Keratinocyte (primary cell): ENCODE measurements at regions not wholly inside any gene's neighbourhood (a gene's known extent, or its start where the extent isn't known, plus 50 kb on each side); places are given as distances from the start of the nearest gene placed in this dataset.

ENCODE experiments used
- DNase-seq: peaks from one replicate; pipeline ENCODE4 v3.0.0-alpha.2; 2011; ENCODE audit warnings: low read depth, missing footprints, low spot score
- FAIRE-seq: peaks from 2 replicates; lab custom pipeline; 2011; peaks lifted over from hg19 to GRCh38; lab: Jason Lieb, UNC
- H2AFZ ChIP-seq: 2 replicates; pipeline ENCODE4 v1.6.0; 2012; ENCODE audit warnings: low read length, control low read depth, inconsistent platforms; ENCODE audit not compliant: control insufficient read depth
- H3K27ac ChIP-seq: 2 replicates; pipeline ENCODE4 v1.5.1; 2011; ENCODE audit warnings: low read length; ENCODE audit not compliant: control insufficient read depth, insufficient read depth
- H3K27me3 ChIP-seq: 3 replicates; pipeline ENCODE4 v1.6.0; 2011; ENCODE audit warnings: low read length; ENCODE audit not compliant: control insufficient read depth, insufficient read depth; ENCODE audit errors: extremely low read depth
- H3K36me3 ChIP-seq, 2 experiments: 2 replicates in 1 of 2; 3 replicates in 1 of 2; pipeline ENCODE4 v1.5.1; 2011; ENCODE audit warnings: low read length in 2 of 2, mild to moderate bottlenecking in 1 of 2; ENCODE audit not compliant: control insufficient read depth in 2 of 2, insufficient read depth in 2 of 2; ENCODE audit errors: extremely low read depth in 1 of 2
- H3K4me1 ChIP-seq: 3 replicates; pipeline ENCODE4 v1.5.1; 2011; ENCODE audit warnings: low read length; ENCODE audit not compliant: control insufficient read depth, insufficient read depth; ENCODE audit errors: extremely low read depth
- H3K4me2 ChIP-seq: 3 replicates; pipeline ENCODE4 v1.6.0; 2011; ENCODE audit warnings: low read depth, low read length; ENCODE audit not compliant: control insufficient read depth, insufficient read depth; ENCODE audit errors: extremely low read depth
- H3K4me3 ChIP-seq, 3 experiments: fragments of 200-600 bp in 1 of 3; sonication (generic) in 1 of 3; 2 replicates in 2 of 3; 3 replicates in 1 of 3; pipeline ENCODE4 v1.5.1; 2011 to 2016; ENCODE audit warnings: low read length in 3 of 3, mild to moderate bottlenecking in 3 of 3, control low read depth in 2 of 3, inconsistent platforms in 1 of 3, low read depth in 1 of 3, mixed read lengths in 1 of 3, mixed run types in 1 of 3, moderate library complexity in 1 of 3; ENCODE audit not compliant: control insufficient read depth in 2 of 3, insufficient read depth in 2 of 3; ENCODE audit errors: extremely low read depth in 1 of 3
- H3K79me2 ChIP-seq: 2 replicates; pipeline ENCODE4 v1.6.0; 2012; ENCODE audit warnings: low read length; ENCODE audit not compliant: control insufficient read depth, insufficient read depth
- H3K9ac ChIP-seq: 3 replicates; pipeline ENCODE4 v1.6.0; 2011; ENCODE audit warnings: low read length; ENCODE audit not compliant: control insufficient read depth, insufficient read depth; ENCODE audit errors: extremely low read depth
- H3K9me1 ChIP-seq: 3 replicates; pipeline ENCODE4 v1.6.0; 2011; ENCODE audit warnings: low read length; ENCODE audit not compliant: control insufficient read depth, insufficient read depth; ENCODE audit errors: extremely low read depth
- H3K9me3 ChIP-seq: 2 replicates; pipeline ENCODE4 v1.5.1; 2012; ENCODE audit warnings: low read depth, low read length; ENCODE audit not compliant: control insufficient read depth
- H4K20me1 ChIP-seq: 3 replicates; pipeline ENCODE4 v1.6.0; 2011; ENCODE audit warnings: low read length; ENCODE audit not compliant: control insufficient read depth, insufficient read depth; ENCODE audit errors: extremely low read depth
- CTCF ChIP-seq, 3 experiments: IDR thresholded peaks in 1 of 3; conservative IDR thresholded peaks in 1 of 3; optimal IDR thresholded peaks in 1 of 3; 2 replicates in 2 of 3; 3 replicates in 1 of 3; pipeline versions ENCODE3 to v1.5.1; 2011; ENCODE audit warnings: low read length in 3 of 3, mild to moderate bottlenecking in 3 of 3, moderate library complexity in 2 of 3, control low read depth in 1 of 3, inconsistent platforms in 1 of 3; ENCODE audit not compliant: insufficient read depth in 2 of 3; ENCODE audit errors: extremely low read depth in 1 of 3
- EZH2 ChIP-seq: IDR thresholded peaks from one replicate; pipeline ENCODE4 v1.6.1; 2012; ENCODE audit warnings: inconsistent platforms, mild to moderate bottlenecking, low read length, moderate library complexity
- dilution Hi-C: fragments of 300-500 bp; cut with MboI; formaldehyde crosslinking; loops from one replicate; pipeline ENCODE4 v1.7.0; 2020; ENCODE audit warnings: low sequenced_read_pairs; ENCODE audit not compliant: extremely low pct_ligation_motif_present

- Histone ChIP-seq H3K27ac (no peak overlapping the region), H4K20me1 (no peaks in the 10 kb centered on the region), H3K79me2 (no peaks in the 10 kb centered on the region), H3K4me3 (no peak overlapping the region), H2AFZ (no peak overlapping the region), H3K27me3 (no peaks in the 10 kb centered on the region), H3K9me1 (no peaks in the 10 kb centered on the region), H3K36me3 (no peaks in the 10 kb centered on the region), H3K9me3 (no peaks in the 10 kb centered on the region), H3K9ac (no peak overlapping the region), H3K4me1 (peaks cover 7% of the 10 kb centered on the region), H3K4me2 (no peak overlapping the region)
- no peak for FAIRE-seq
- dilution Hi-C loops, result no loop called here
- no peak for DNase-seq
- TF ChIP-seq CTCF (optimal IDR thresholded peaks at IDR 0.05 in 1 of 3, IDR thresholded peaks at IDR 0.05 in 1 of 3, conservative IDR thresholded peaks at IDR 0.05 in 1 of 3; ENCODE audit: extremely low read depth in 1 of 3, insufficient read depth in 2 of 3, low read length in 3 of 3), result no peak
- TF ChIP-seq EZH2, result no peak
Measured at GRCh38 chr1:222163895-222164294, 384.0 kb downstream of the HHIPL2 start.

GRCh38 chr1:222161676-222162075 lies 386.2 kb downstream of the HHIPL2 start:
- no peak for DNase-seq
- no peak for FAIRE-seq

More at GRCh38 chr1:222161676-222162075, 386.2 kb downstream of the HHIPL2 start:
- H2AFZ ChIP-seq, result peak overlapping the region; percentile 14
- no peaks in the 10 kb centered on the region for H3K27me3 ChIP-seq
- no peaks in the 10 kb centered on the region for H3K9me1 ChIP-seq
- no peak overlapping the region for H3K4me2 ChIP-seq
- H3K36me3 ChIP-seq, result no peaks in the 10 kb centered on the region
- TF ChIP-seq EZH2 (no peak), CTCF (optimal IDR thresholded peaks at IDR 0.05 in 1 of 3, IDR thresholded peaks at IDR 0.05 in 1 of 3, conservative IDR thresholded peaks at IDR 0.05 in 1 of 3; ENCODE audit: extremely low read depth in 1 of 3, insufficient read depth in 2 of 3, low read length in 3 of 3) (no peak)
- no peaks in the 10 kb centered on the region for H4K20me1 ChIP-seq
- H3K4me1 ChIP-seq, result peaks cover 2% of the 10 kb centered on the region
- no peak overlapping the region for H3K27ac ChIP-seq
- H3K9ac ChIP-seq, result no peak overlapping the region
- dilution Hi-C loops, result no loop called here
- H3K9me3 ChIP-seq, result no peaks in the 10 kb centered on the region
- H3K4me3 ChIP-seq, result no peak overlapping the region
- H3K79me2 ChIP-seq, result no peaks in the 10 kb centered on the region
